H9 (cell line): ENCODE measurements at regions not wholly inside any gene's neighbourhood (a gene's known extent, or its start where the extent isn't known, plus 50 kb on each side); places are given as distances from the start of the nearest gene placed in this dataset.

ENCODE experiments used
- DNase-seq: peaks from one replicate; pipeline ENCODE4 v3.0.0-alpha.2; 2017
- H2AFZ ChIP-seq: one replicate; pipeline ENCODE4 v1.6.1; 2013; ENCODE audit warnings: mild to moderate bottlenecking, low read length, control low read depth, moderate library complexity
- H2AK5ac ChIP-seq: 2 replicates; pipeline ENCODE4 v1.6.1; 2013; ENCODE audit warnings: low read length, control low read depth, mixed read lengths; ENCODE audit not compliant: insufficient read length
- H2BK120ac ChIP-seq: one replicate; pipeline ENCODE4 v1.6.1; 2013; ENCODE audit warnings: low read depth, mild to moderate bottlenecking, low read length, control low read depth, inconsistent platforms; ENCODE audit not compliant: poor library complexity, severe bottlenecking
- H2BK12ac ChIP-seq: 2 replicates; pipeline ENCODE4 v1.6.1; 2013; ENCODE audit warnings: low read length, control low read depth, mixed read lengths, low read depth; ENCODE audit not compliant: insufficient read length
- H2BK15ac ChIP-seq: 2 replicates; pipeline ENCODE4 v1.6.1; 2013; ENCODE audit warnings: low read depth, low read length, control low read depth
- H2BK20ac ChIP-seq: one replicate; pipeline ENCODE4 v1.6.1; 2013; ENCODE audit warnings: low read depth, mild to moderate bottlenecking, low read length, control low read depth, inconsistent platforms; ENCODE audit not compliant: poor library complexity, severe bottlenecking
- H2BK5ac ChIP-seq: 2 replicates; pipeline ENCODE4 v1.6.1; 2013; ENCODE audit warnings: low read length, control low read depth, mixed read lengths; ENCODE audit not compliant: insufficient read length
- H3K14ac ChIP-seq: 2 replicates; pipeline ENCODE4 v1.6.1; 2013; ENCODE audit warnings: low read length, control low read depth; ENCODE audit not compliant: insufficient read depth
- H3K18ac ChIP-seq: 2 replicates; pipeline ENCODE4 v1.6.1; 2013; ENCODE audit warnings: low read depth, mild to moderate bottlenecking, mixed read lengths, low read length, control low read depth; ENCODE audit not compliant: insufficient read length
- H3K23ac ChIP-seq: 2 replicates; pipeline ENCODE4 v1.6.1; 2013; ENCODE audit warnings: low read length, control low read depth, mixed read lengths, low read depth; ENCODE audit not compliant: insufficient read length
- H3K23me2 ChIP-seq: 2 replicates; pipeline ENCODE4 v1.6.1; 2013; ENCODE audit warnings: low read depth, mild to moderate bottlenecking, mixed read lengths, low read length, control low read depth; ENCODE audit not compliant: insufficient read length, poor library complexity, severe bottlenecking
- H3K27ac ChIP-seq: 2 replicates; pipeline ENCODE4 v1.5.1; 2013; ENCODE audit warnings: low read length, control low read depth, mixed read lengths, low read depth; ENCODE audit not compliant: insufficient read length
- H3K27me3 ChIP-seq: 2 replicates; pipeline ENCODE4 v1.6.1; 2013; ENCODE audit warnings: low read length, control low read depth, inconsistent platforms; ENCODE audit not compliant: insufficient read depth
- H3K4ac ChIP-seq: 2 replicates; pipeline ENCODE4 v1.6.1; 2013; ENCODE audit warnings: low read depth, mild to moderate bottlenecking, control low read depth, inconsistent platforms, low read length, moderate library complexity
- H3K4me1 ChIP-seq: 2 replicates; pipeline ENCODE4 v1.6.1; 2013; ENCODE audit warnings: low read length, control low read depth, inconsistent platforms; ENCODE audit not compliant: insufficient read depth
- H3K4me2 ChIP-seq: 2 replicates; pipeline ENCODE4 v1.6.1; 2013; ENCODE audit warnings: low read length, control low read depth, mixed read lengths; ENCODE audit not compliant: insufficient read length, insufficient read depth
- H3K56ac ChIP-seq: 2 replicates; pipeline ENCODE4 v1.6.1; 2013; ENCODE audit warnings: low read depth, mild to moderate bottlenecking, mixed read lengths, low read length, control low read depth; ENCODE audit not compliant: insufficient read length
- H3K79me1 ChIP-seq: 2 replicates; pipeline ENCODE4 v1.6.1; 2013; ENCODE audit warnings: low read depth, mild to moderate bottlenecking, moderate library complexity, low read length, control low read depth, inconsistent platforms; ENCODE audit not compliant: insufficient read depth, poor library complexity, severe bottlenecking
- H3K79me2 ChIP-seq: 2 replicates; pipeline ENCODE4 v1.6.1; 2013; ENCODE audit warnings: low read length, control low read depth, inconsistent platforms; ENCODE audit not compliant: insufficient read depth
- H3K9ac ChIP-seq: 2 replicates; pipeline ENCODE4 v1.6.1; 2013; ENCODE audit warnings: low read length, control low read depth, mixed read lengths; ENCODE audit not compliant: insufficient read length; ENCODE audit errors: extremely low read depth
- H3K9me3 ChIP-seq: one replicate; pipeline ENCODE4 v1.6.1; 2013; ENCODE audit warnings: low read depth, low read length, inconsistent platforms; ENCODE audit not compliant: control insufficient read depth
- H3T11ph ChIP-seq: one replicate; pipeline ENCODE4 v1.6.1; 2013; ENCODE audit warnings: mild to moderate bottlenecking, low read length, control low read depth, inconsistent platforms
- H4K20me1 ChIP-seq: one replicate; pipeline ENCODE4 v1.6.1; 2013; ENCODE audit not compliant: control insufficient read depth, insufficient read length, insufficient read depth
- H4K5ac ChIP-seq: 2 replicates; pipeline ENCODE4 v1.6.1; 2013; ENCODE audit warnings: low read depth, mild to moderate bottlenecking, mixed read lengths, low read length, control low read depth; ENCODE audit not compliant: insufficient read length
- H4K8ac ChIP-seq: replicated peaks from 2 replicates; pipeline ENCODE4 v1.6.1; 2013; ENCODE audit warnings: low read length, control low read depth, mixed read lengths, low read depth; ENCODE audit not compliant: insufficient read length
- H4K91ac ChIP-seq: 2 replicates; pipeline ENCODE4 v1.6.1; 2013; ENCODE audit warnings: low read depth, mild to moderate bottlenecking, moderate library complexity, mixed read lengths, low read length, control low read depth; ENCODE audit not compliant: insufficient read length
- H3K27ac Mint-ChIP-seq, 3 experiments: 2 replicates in 2 of 3; 3 replicates in 1 of 3; pipeline ENCODE4 v1.8.0; 2020 to 2021; ENCODE audit warnings: mixed read lengths in 3 of 3, mild to moderate bottlenecking in 1 of 3, moderate library complexity in 1 of 3
- H3K27me3 Mint-ChIP-seq: 2 replicates; pipeline ENCODE4 v1.8.0; 2021; ENCODE audit warnings: low read depth, mild to moderate bottlenecking, moderate library complexity, mixed read lengths
- H3K36me3 Mint-ChIP-seq, 3 experiments: 2 replicates in 2 of 3; 3 replicates in 1 of 3; pipeline ENCODE4 v1.8.0; 2020 to 2021; ENCODE audit warnings: low read depth in 3 of 3, mixed read lengths in 3 of 3; ENCODE audit not compliant: insufficient read depth in 1 of 3
- H3K4me1 Mint-ChIP-seq, 2 experiments: 2 replicates each; pipeline ENCODE4 v1.8.0; 2020; ENCODE audit warnings: mixed read lengths in 2 of 2
- H3K4me3 Mint-ChIP-seq, 2 experiments: 2 replicates in 1 of 2; 3 replicates in 1 of 2; pipeline ENCODE4 v1.8.0; 2020 to 2021; ENCODE audit warnings: mild to moderate bottlenecking in 2 of 2, mixed read lengths in 2 of 2, moderate library complexity in 1 of 2
- H3K9me3 Mint-ChIP-seq, 2 experiments: 2 replicates in 1 of 2; 3 replicates in 1 of 2; pipeline ENCODE4 v1.8.0; 2020; ENCODE audit warnings: mild to moderate bottlenecking in 2 of 2, mixed read lengths in 2 of 2, moderate library complexity in 1 of 2
- CTCF ChIP-seq: fragments of 200-600 bp; sonication (generic); conservative IDR thresholded peaks from 3 replicates; pipeline ENCODE4 v1.8.0; 2021; ENCODE audit warnings: antibody characterized with exemption, mild to moderate bottlenecking
- WGBS: extraction: QIAGEN DNeasy Blood & Tissue Kit; methylation state at CpG from one replicate; pipeline ENCODE4 v1.1.7; 2013; ENCODE audit warnings: missing lambda C conversion rate, low lambda C conversion rate, mixed read lengths; ENCODE audit not compliant: insufficient read length; ENCODE audit errors: extremely low coverage; 5-methylcytosine and 5-hydroxymethylcytosine counted together

- Histone ChIP-seq H3K4me2 (no peak overlapping the region), H3K18ac (no peak overlapping the region), H4K91ac (no peak overlapping the region), H4K5ac (no peak overlapping the region), H3K23me2 (no peaks in the 10 kb centered on the region), H4K8ac (no peak overlapping the region), H3K79me2 (no peaks in the 10 kb centered on the region), H3K9me3 (no peaks in the 10 kb centered on the region), H3K79me1 (no peaks in the 10 kb centered on the region), H4K20me1 (no peaks in the 10 kb centered on the region), H2BK5ac (no peak overlapping the region), H3K27me3 (no peaks in the 10 kb centered on the region), H2AFZ (no peak overlapping the region), H2BK15ac (no peak overlapping the region), H2BK120ac (no peak overlapping the region), H3K9ac (no peak overlapping the region), H2BK20ac (no peak overlapping the region), H2AK5ac (no peak overlapping the region), H3K56ac (no peak overlapping the region), H3K27ac (no peak overlapping the region), H3K4me1 (no peaks in the 10 kb centered on the region), H3K23ac (no peak overlapping the region), H2BK12ac (no peak overlapping the region), H3K14ac (no peak overlapping the region), H3K4ac (no peak overlapping the region), H3T11ph (no peak overlapping the region)
- Mint-ChIP-seq H3K36me3 (no peaks in the 10 kb centered on the region; a peak in 1 of 7 replicates), H3K27me3 (no peaks in the 10 kb centered on the region), H3K9me3 (peaks cover 0 to 2% of the 10 kb centered on the region in 2 experiments; a peak in 1 of 5 replicates), H3K4me1 (peaks cover 4 to 7% of the 10 kb centered on the region in 2 experiments), H3K27ac (no peak overlapping the region), H3K4me3 (no peak overlapping the region)
- TF ChIP-seq CTCF: no peak
- no CpG with 5 or more reads among the region's 4 CpGs for WGBS
- no peak for DNase-seq
Observed at GRCh38 chr6:80607811-80608391, 501.4 kb downstream of the BCKDHB start.
